Trophoblast cell (in vitro differentiated cells and primary cell): ENCODE measurements at regions not wholly inside any gene's neighbourhood (a gene's known extent, or its start where the extent isn't known, plus 50 kb on each side); places are given as distances from the start of the nearest gene placed in this dataset.

Experiments
- DNase-seq, 2 donors: peaks; one replicate each; pipeline ENCODE4 v3.0.0-alpha.2; 2016
- H2AFZ ChIP-seq: 2 replicates; pipeline ENCODE4 v1.6.1; 2013; ENCODE audit warnings: low read length, moderate library complexity, mild to moderate bottlenecking; ENCODE audit not compliant: insufficient read depth, poor library complexity
- H2AK5ac ChIP-seq: 2 replicates; pipeline ENCODE4 v1.6.1; 2013; ENCODE audit warnings: mild to moderate bottlenecking, low read length
- H2BK120ac ChIP-seq: 2 replicates; pipeline ENCODE4 v1.6.1; 2013; ENCODE audit warnings: low read length, mild to moderate bottlenecking, moderate library complexity; ENCODE audit not compliant: insufficient read depth, poor library complexity
- H2BK12ac ChIP-seq: 2 replicates; pipeline ENCODE4 v1.6.1; 2013; ENCODE audit warnings: mild to moderate bottlenecking, low read length, moderate library complexity
- H2BK5ac ChIP-seq: 2 replicates; pipeline ENCODE4 v1.6.1; 2013; ENCODE audit warnings: low read length, low read depth, moderate library complexity, mild to moderate bottlenecking; ENCODE audit not compliant: poor library complexity
- H3K14ac ChIP-seq: 2 replicates; pipeline ENCODE4 v1.6.1; 2013; ENCODE audit warnings: mild to moderate bottlenecking, low read length
- H3K18ac ChIP-seq: 2 replicates; pipeline ENCODE4 v1.6.1; 2013; ENCODE audit warnings: mild to moderate bottlenecking, low read length
- H3K23ac ChIP-seq: 2 replicates; pipeline ENCODE4 v1.6.1; 2013; ENCODE audit warnings: low read length
- H3K27ac ChIP-seq: 2 replicates; pipeline ENCODE4 v1.5.1; 2013; ENCODE audit warnings: low read depth, mild to moderate bottlenecking, inconsistent platforms, low read length, moderate library complexity
- H3K27me3 ChIP-seq: 2 replicates; pipeline ENCODE4 v1.6.1; 2013; ENCODE audit warnings: inconsistent platforms, mild to moderate bottlenecking, low read length, moderate library complexity; ENCODE audit not compliant: insufficient read depth
- H3K36me3 ChIP-seq, 2 experiments: 1 replicate in 1 of 2; 2 replicates in 1 of 2; pipeline ENCODE4 v1.6.1; 2013; ENCODE audit warnings: low read length in 2 of 2, mild to moderate bottlenecking in 2 of 2, moderate library complexity in 1 of 2; ENCODE audit not compliant: insufficient read depth in 2 of 2, control insufficient read depth in 1 of 2
- H3K4ac ChIP-seq: 2 replicates; pipeline ENCODE4 v1.6.1; 2013; ENCODE audit warnings: low read depth, mild to moderate bottlenecking, low read length, moderate library complexity
- H3K4me1 ChIP-seq, 2 experiments: 1 replicate in 1 of 2; 2 replicates in 1 of 2; pipeline ENCODE4 v1.6.1; 2013; ENCODE audit warnings: low read length in 2 of 2, mild to moderate bottlenecking in 2 of 2, moderate library complexity in 1 of 2; ENCODE audit not compliant: insufficient read depth in 2 of 2, control insufficient read depth in 1 of 2
- H3K4me2 ChIP-seq: 2 replicates; pipeline ENCODE4 v1.6.1; 2013; ENCODE audit warnings: inconsistent platforms, mild to moderate bottlenecking, low read length, moderate library complexity
- H3K4me3 ChIP-seq: 2 replicates; pipeline ENCODE4 v1.5.1; 2013; ENCODE audit warnings: mild to moderate bottlenecking, low read depth, low read length, inconsistent platforms
- H3K79me1 ChIP-seq: one replicate; pipeline ENCODE4 v1.6.1; 2013; ENCODE audit warnings: low read length
- H3K79me2 ChIP-seq: 2 replicates; pipeline ENCODE4 v1.6.1; 2013; ENCODE audit warnings: low read length, mild to moderate bottlenecking; ENCODE audit not compliant: control insufficient read depth, insufficient read depth, poor library complexity
- H3K9ac ChIP-seq: 2 replicates; pipeline ENCODE4 v1.6.1; 2013; ENCODE audit warnings: mild to moderate bottlenecking, low read length
- H3K9me3 ChIP-seq: 2 replicates; pipeline ENCODE4 v1.6.1; 2013; ENCODE audit warnings: low read depth, mild to moderate bottlenecking, control low read depth, inconsistent platforms, low read length; ENCODE audit not compliant: insufficient read depth
- H4K12ac ChIP-seq: 2 replicates; pipeline ENCODE4 v1.6.1; 2013; ENCODE audit warnings: low read depth, mild to moderate bottlenecking, low read length, moderate library complexity
- H4K8ac ChIP-seq: 2 replicates; pipeline ENCODE4 v1.6.1; 2013; ENCODE audit warnings: low read depth, mild to moderate bottlenecking, low read length, moderate library complexity
- H4K91ac ChIP-seq: one replicate; pipeline ENCODE4 v1.6.1; 2013; ENCODE audit warnings: low read depth, mild to moderate bottlenecking, low read length, moderate library complexity
- WGBS: extraction: QIAGEN DNeasy Blood & Tissue Kit; methylation state at CpG from one replicate; pipeline ENCODE4 v1.1.7; 2013; ENCODE audit warnings: missing lambda C conversion rate; ENCODE audit not compliant: insufficient read length, insufficient coverage; ENCODE audit errors: extremely low coverage; 5-methylcytosine and 5-hydroxymethylcytosine counted together

DNA sequence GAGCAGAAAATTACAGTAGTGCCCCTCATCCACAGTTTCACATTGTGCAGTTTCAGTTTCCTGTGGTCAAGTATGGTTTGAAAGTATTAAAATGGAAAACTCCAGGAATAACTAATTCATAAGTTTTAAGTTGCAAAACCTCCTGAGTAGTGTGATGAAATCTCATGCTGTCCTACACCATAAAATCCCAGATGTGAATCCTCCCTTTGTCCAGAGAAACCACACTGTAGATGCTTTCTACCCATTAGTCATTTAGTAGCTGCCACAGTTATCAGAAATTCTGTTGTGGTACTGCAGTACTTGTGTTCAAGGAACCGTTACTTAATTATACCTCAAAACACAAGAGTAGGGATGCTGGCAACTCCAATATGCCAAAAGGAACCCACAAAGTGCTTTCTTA is 74.7 kb downstream of the PTCHD4 start:
- Histone ChIP-seq H3K4me3 (no peak overlapping the region), H4K12ac (no peak overlapping the region), H3K79me2 (no peaks in the 10 kb centered on the region), H3K79me1 (no peaks in the 10 kb centered on the region), H2AK5ac (no peak overlapping the region), H3K18ac (no peak overlapping the region), H3K9me3 (no peaks in the 10 kb centered on the region), H2AFZ (no peak overlapping the region), H3K27ac (no peak overlapping the region), H2BK5ac (no peak overlapping the region), H4K8ac (no peak overlapping the region), H3K23ac (no peak overlapping the region), H3K4ac (no peak overlapping the region), H3K4me1 (no peaks in the 10 kb centered on the region), H2BK12ac (no peak overlapping the region), H2BK120ac (no peak overlapping the region), H3K36me3 (no peaks in the 10 kb centered on the region), H3K14ac (no peak overlapping the region), H3K4me2 (no peak overlapping the region), H3K27me3 (no peaks in the 10 kb centered on the region), H4K91ac (no peak overlapping the region), H3K9ac (no peak overlapping the region)
- no CpG with 5 or more reads among the region's 1 CpG for WGBS
- DNase-seq, result no peak

DNA sequence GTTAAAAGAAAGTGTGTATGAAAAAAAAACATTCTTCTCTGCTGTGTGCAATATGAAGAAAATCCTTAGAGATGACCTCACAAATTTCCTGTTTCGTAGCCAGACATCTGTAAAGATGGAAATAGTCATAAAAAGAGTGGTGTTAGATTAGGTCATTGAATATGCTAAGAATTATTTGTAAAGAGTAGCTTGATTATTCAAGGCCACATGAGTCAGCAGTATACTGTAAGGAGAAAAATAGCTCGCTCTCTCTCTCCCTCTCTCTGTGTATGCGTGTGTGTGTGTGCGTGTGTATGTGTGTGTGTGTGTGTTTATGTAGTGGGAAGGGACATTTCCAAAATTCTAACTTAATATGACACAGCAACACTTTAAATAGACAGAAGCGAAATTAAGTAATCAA is 78.8 kb downstream of the PTCHD4 start:
- no peak overlapping the region for H2BK5ac ChIP-seq
- H3K79me1 ChIP-seq, result no peaks in the 10 kb centered on the region
- H3K4me2 ChIP-seq, result no peak overlapping the region
- DNase-seq, result no peak
- H4K91ac ChIP-seq, result no peak overlapping the region
- H4K8ac ChIP-seq, result no peak overlapping the region
- no peak overlapping the region for H3K27ac ChIP-seq
- H3K23ac ChIP-seq, result no peak overlapping the region
- no peak overlapping the region for H4K12ac ChIP-seq
- H2BK120ac ChIP-seq, result no peak overlapping the region
- no peaks in the 10 kb centered on the region for H3K36me3 ChIP-seq
- H2AFZ ChIP-seq, result no peak overlapping the region
- H2BK12ac ChIP-seq, result no peak overlapping the region
- no peak overlapping the region for H3K18ac ChIP-seq
- H3K4me3 ChIP-seq, result no peak overlapping the region
- no peaks in the 10 kb centered on the region for H3K79me2 ChIP-seq
- no peaks in the 10 kb centered on the region for H3K9me3 ChIP-seq
- H2AK5ac ChIP-seq, result no peak overlapping the region
- H3K9ac ChIP-seq, result no peak overlapping the region
- WGBS, result no CpG with 5 or more reads among the region's 5 CpGs
- H3K4me1 ChIP-seq, result no peaks in the 10 kb centered on the region
- no peak overlapping the region for H3K4ac ChIP-seq
- no peak overlapping the region for H3K14ac ChIP-seq
- no peaks in the 10 kb centered on the region for H3K27me3 ChIP-seq

- Histone ChIP-seq H4K8ac (no peak overlapping the region), H3K27me3 (no peaks in the 10 kb centered on the region), H2BK120ac (no peak overlapping the region), H3K36me3 (no peaks in the 10 kb centered on the region), H3K9me3 (no peaks in the 10 kb centered on the region), H3K9ac (no peak overlapping the region), H3K27ac (no peak overlapping the region), H3K4me1 (no peaks in the 10 kb centered on the region), H3K79me1 (no peaks in the 10 kb centered on the region), H2BK12ac (no peak overlapping the region), H2AK5ac (no peak overlapping the region), H3K79me2 (no peaks in the 10 kb centered on the region), H3K4me2 (no peak overlapping the region), H4K12ac (no peak overlapping the region), H3K4me3 (no peak overlapping the region), H2BK5ac (no peak overlapping the region), H2AFZ (no peak overlapping the region), H3K23ac (no peak overlapping the region), H4K91ac (no peak overlapping the region), H3K18ac (no peak overlapping the region), H3K14ac (no peak overlapping the region), H3K4ac (no peak overlapping the region)
- WGBS, result no CpG with 5 or more reads among the region's 2 CpGs
- no peak for DNase-seq
These were observed 79.3 kb downstream of the PTCHD4 start for GRCh38 chr6:48031711-48032110.

- H4K8ac ChIP-seq, result no peak overlapping the region
- H3K36me3 ChIP-seq, result no peaks in the 10 kb centered on the region
- H3K4me2 ChIP-seq, result no peak overlapping the region
- H3K18ac ChIP-seq, result no peak overlapping the region
- H3K27me3 ChIP-seq, result no peaks in the 10 kb centered on the region
- no CpG with 5 or more reads among the region's 8 CpGs for WGBS
- H2BK5ac ChIP-seq, result no peak overlapping the region
- no peak overlapping the region for H4K91ac ChIP-seq
- H2AK5ac ChIP-seq, result no peak overlapping the region
- H3K4me3 ChIP-seq, result no peak overlapping the region
- no peak overlapping the region for H3K27ac ChIP-seq
- H2BK120ac ChIP-seq, result no peak overlapping the region
- no peak overlapping the region for H2AFZ ChIP-seq
- H3K79me2 ChIP-seq, result no peaks in the 10 kb centered on the region
- H3K23ac ChIP-seq, result no peak overlapping the region
- DNase-seq, result no peak
- no peak overlapping the region for H3K14ac ChIP-seq
- no peaks in the 10 kb centered on the region for H3K9me3 ChIP-seq
- H3K4me1 ChIP-seq, result no peaks in the 10 kb centered on the region
- no peaks in the 10 kb centered on the region for H3K79me1 ChIP-seq
- no peak overlapping the region for H3K9ac ChIP-seq
- no peak overlapping the region for H2BK12ac ChIP-seq
- no peak overlapping the region for H3K4ac ChIP-seq
- H4K12ac ChIP-seq, result no peak overlapping the region
These were observed 83.1 kb downstream of the PTCHD4 start for GRCh38 chr6:48027704-48028435.
